Embryonic facial prominence (tissue), 1 donor: ENCODE measurements at regions not wholly inside any gene's neighbourhood (a gene's known extent, or its start where the extent isn't known, plus 50 kb on each side); places are given as distances from the start of the nearest gene placed in this dataset.

Experiments used
- DNase-seq: peaks from one replicate; pipeline ENCODE4 v3.0.0-alpha.2; 2016; ENCODE audit errors: extremely low spot score

- no peak for DNase-seq
Measured at GRCh38 chr18:46294318-46294717, 190.1 kb downstream of the HAUS1 start.

GRCh38 chr18:46294751-46295150 lies 190.6 kb downstream of the HAUS1 start:
- no peak for DNase-seq

GRCh38 chr18:46295416-46295815 lies 191.2 kb downstream of the HAUS1 start:
- DNase-seq = no peak

GRCh38 chr18:46296656-46297055 lies 192.5 kb downstream of the HAUS1 start:
- DNase-seq = no peak

GRCh38 chr18:46297124-46297523 lies 192.9 kb downstream of the HAUS1 start:
- no peak for DNase-seq

GRCh38 chr18:46297621-46298020 lies 193.4 kb downstream of the HAUS1 start:
- no peak for DNase-seq

GRCh38 chr18:46298511-46298910 lies 194.3 kb downstream of the HAUS1 start:
- DNase-seq = no peak

GRCh38 chr18:46299465-46300008 lies 195.4 kb downstream of the HAUS1 start:
- no peak for DNase-seq

GRCh38 chr18:46301081-46301480 lies 196.9 kb downstream of the HAUS1 start:
- DNase-seq = no peak

- no peak for DNase-seq
Measured at GRCh38 chr18:46301571-46301970, 197.4 kb downstream of the HAUS1 start.

GRCh38 chr18:46302528-46303485 lies 198.6 kb downstream of the HAUS1 start:
- DNase-seq = no peak

- no peak for DNase-seq
Measured at GRCh38 chr18:46310258-46310657, 206.1 kb downstream of the HAUS1 start.

GRCh38 chr18:46310675-46311345 lies 206.6 kb downstream of the HAUS1 start:
- DNase-seq = no peak

GRCh38 chr18:46311491-46311890 lies 207.3 kb downstream of the HAUS1 start:
- DNase-seq = no peak

- no peak for DNase-seq
Measured at GRCh38 chr18:46312221-46312620, 208.0 kb downstream of the HAUS1 start.

GRCh38 chr18:46313521-46313920 lies 209.3 kb downstream of the HAUS1 start:
- no peak for DNase-seq

- no peak for DNase-seq
Measured at GRCh38 chr18:46314011-46314410, 209.8 kb downstream of the HAUS1 start.

- no peak for DNase-seq
Measured at GRCh38 chr18:46315161-46315560, 211.0 kb downstream of the HAUS1 start.

- DNase-seq = no peak
Measured at GRCh38 chr18:46318356-46318755, 214.2 kb downstream of the HAUS1 start.

GRCh38 chr18:46319783-46320182 lies 215.6 kb downstream of the HAUS1 start:
- no peak for DNase-seq

- no peak for DNase-seq
Measured at GRCh38 chr18:46320297-46320696, 216.1 kb downstream of the HAUS1 start.

GRCh38 chr18:46320928-46321711 lies 216.9 kb downstream of the HAUS1 start:
- no peak for DNase-seq
